Stimulated activated CD8-positive, alpha-beta memory T cell treated with anti-CD3 and anti-CD28 coated beads, Interleukin-4, amount 100 ng/mL, for 1 hour (primary cell): ENCODE measurements at regions not wholly inside any gene's neighbourhood (a gene's known extent, or its start where the extent isn't known, plus 50 kb on each side); places are given as distances from the start of the nearest gene placed in this dataset.

Experiments
- DNase-seq, 2 donors: peaks; one replicate each; pipeline ENCODE4 v3.0.0-alpha.2; 2020; ENCODE audit warnings: low read depth in 2 of 2, low spot score in 1 of 2

- no peak for DNase-seq
These were observed 490.7 kb downstream of the TOX3 start for GRCh38 chr16:52056259-52056658.

- no peak for DNase-seq
These were observed 491.6 kb downstream of the TOX3 start for GRCh38 chr16:52055381-52055780.

GRCh38 chr16:52054326-52054725 is 492.6 kb downstream of the TOX3 start:
- no peak for DNase-seq

GRCh38 chr16:52052818-52053217 is 494.1 kb downstream of the TOX3 start:
- no peak for DNase-seq

- no peak for DNase-seq
These were observed 495.4 kb downstream of the TOX3 start for GRCh38 chr16:52051414-52052172.

- no peak for DNase-seq
These were observed 496.5 kb downstream of the TOX3 start for GRCh38 chr16:52050418-52050817.

- no peak for DNase-seq
These were observed 511.5 kb downstream of the TOX3 start for GRCh38 chr16:52035436-52035835.

- no peak for DNase-seq
These were observed 512.1 kb downstream of the TOX3 start for GRCh38 chr16:52034830-52035229.

- DNase-seq = no peak
These were observed 513.0 kb downstream of the TOX3 start for GRCh38 chr16:52033992-52034391.

GRCh38 chr16:52022980-52023379 is 524.0 kb downstream of the TOX3 start:
- DNase-seq = no peak

GRCh38 chr16:52022177-52022576 is 524.8 kb downstream of the TOX3 start:
- DNase-seq = no peak

- DNase-seq = no peak
These were observed 530.6 kb downstream of the TOX3 start for GRCh38 chr16:52016387-52016786.

- no peak for DNase-seq
These were observed 541.4 kb downstream of the TOX3 start for GRCh38 chr16:52005551-52005950.

GRCh38 chr16:52004343-52004742 is 542.6 kb downstream of the TOX3 start:
- no peak for DNase-seq

GRCh38 chr16:52002026-52002425 is 544.9 kb downstream of the TOX3 start:
- DNase-seq = no peak

- DNase-seq = no peak
These were observed 550.4 kb downstream of the TOX3 start for GRCh38 chr16:51996516-51996915.

- no peak for DNase-seq
These were observed 552.3 kb downstream of the TOX3 start for GRCh38 chr16:51994597-51994996.

GRCh38 chr16:51989637-51990230 is 557.2 kb downstream of the TOX3 start:
- no peak for DNase-seq

GRCh38 chr16:51988977-51989376 is 558.0 kb downstream of the TOX3 start:
- no peak for DNase-seq

GRCh38 chr16:51987519-51987918 is 559.4 kb downstream of the TOX3 start:
- no peak for DNase-seq

GRCh38 chr16:51986717-51987116 is 560.2 kb downstream of the TOX3 start:
- no peak for DNase-seq

- no peak for DNase-seq
These were observed 560.6 kb downstream of the TOX3 start for GRCh38 chr16:51986301-51986700.

- no peak for DNase-seq
These were observed 561.8 kb downstream of the TOX3 start for GRCh38 chr16:51985126-51985525.
